ENCODE measurements at regions not wholly inside any gene's neighbourhood (a gene's known extent, or its start where the extent isn't known, plus 50 kb on each side); places are given as distances from the start of the nearest gene placed in this dataset.

DNA sequence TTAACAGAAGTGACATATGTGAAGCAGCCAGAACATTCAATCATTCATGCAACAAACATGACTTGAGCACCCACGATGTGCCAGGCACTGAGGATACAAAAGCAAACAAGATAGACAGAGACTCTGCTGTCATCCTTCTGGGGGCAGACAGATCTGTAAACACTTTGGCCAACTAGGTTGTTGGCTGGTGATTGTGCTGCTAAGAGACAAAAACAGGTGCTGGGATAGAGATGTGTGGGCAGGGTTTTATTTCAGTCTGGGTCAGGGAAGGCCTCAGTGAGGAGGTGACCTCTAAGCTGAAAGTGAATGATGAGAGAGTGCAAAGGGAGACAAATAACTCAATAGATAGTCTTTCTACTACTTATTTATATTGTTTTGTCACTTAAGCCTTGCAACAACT lies 147.0 kb upstream of the VEPH1 start (continued):
- TF ChIP-seq ZBTB26 (CRISPR knock-in tag; IDR thresholded peaks at IDR 0.05) (no peak), EHMT2 (IDR thresholded peaks at IDR 0.05) (no peak), CHD1 (IDR thresholded peaks at IDR 0.05; ENCODE audit: low read length) (no peak), FIP1L1 (IDR thresholded peaks at IDR 0.05; ENCODE audit: low read depth, low read length, poor library complexity, severe bottlenecking) (no peak), HEY1 (CRISPR knock-in tag; IDR thresholded peaks at IDR 0.05; ENCODE audit: borderline replicate concordance) (no peak), ZNF449 (CRISPR knock-in tag; IDR thresholded peaks at IDR 0.05) (no peak), CLOCK (CRISPR knock-in tag; IDR thresholded peaks at IDR 0.05; ENCODE audit: borderline replicate concordance) (no peak), ZNF253 (CRISPR knock-in tag; conservative IDR thresholded peaks at IDR 0.05) (no peak), PTRF (tag; IDR thresholded peaks at IDR 0.05) (no peak), CBX2 (IDR thresholded peaks at IDR 0.05; ENCODE audit: insufficient read depth, low read length, poor library complexity, severe bottlenecking) (no peak), HMG20B (CRISPR knock-in tag; IDR thresholded peaks at IDR 0.05) (no peak), ZC3H11A (IDR thresholded peaks at IDR 0.05; ENCODE audit: low read depth, low read length) (no peak), NCOA6 (IDR thresholded peaks at IDR 0.05) (no peak)
- TF ChIP-seq, protein P1, sequence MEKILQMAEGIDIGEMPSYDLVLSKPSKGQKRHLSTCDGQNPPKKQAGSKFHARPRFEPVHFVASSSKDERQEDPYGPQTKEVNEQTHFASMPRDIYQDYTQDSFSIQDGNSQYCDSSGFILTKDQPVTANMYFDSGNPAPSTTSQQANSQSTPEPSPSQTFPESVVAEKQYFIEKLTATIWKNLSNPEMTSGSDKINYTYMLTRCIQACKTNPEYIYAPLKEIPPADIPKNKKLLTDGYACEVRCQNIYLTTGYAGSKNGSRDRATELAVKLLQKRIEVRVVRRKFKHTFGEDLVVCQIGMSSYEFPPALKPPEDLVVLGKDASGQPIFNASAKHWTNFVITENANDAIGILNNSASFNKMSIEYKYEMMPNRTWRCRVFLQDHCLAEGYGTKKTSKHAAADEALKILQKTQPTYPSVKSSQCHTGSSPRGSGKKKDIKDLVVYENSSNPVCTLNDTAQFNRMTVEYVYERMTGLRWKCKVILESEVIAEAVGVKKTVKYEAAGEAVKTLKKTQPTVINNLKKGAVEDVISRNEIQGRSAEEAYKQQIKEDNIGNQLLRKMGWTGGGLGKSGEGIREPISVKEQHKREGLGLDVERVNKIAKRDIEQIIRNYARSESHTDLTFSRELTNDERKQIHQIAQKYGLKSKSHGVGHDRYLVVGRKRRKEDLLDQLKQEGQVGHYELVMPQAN (IDR thresholded peaks at IDR 0.05; ENCODE audit: borderline replicate concordance), result no peak
